GM19240 (cell line): ENCODE measurements at regions not wholly inside any gene's neighbourhood (a gene's known extent, or its start where the extent isn't known, plus 50 kb on each side); places are given as distances from the start of the nearest gene placed in this dataset.

Experiments used
- DNase-seq: peaks from one replicate; pipeline ENCODE4 v3.0.0; 2011; ENCODE audit warnings: low spot score; ENCODE audit not compliant: insufficient read length

- no peak for DNase-seq
Observed at GRCh38 chr9:120016231-120016630, 563.7 kb downstream of the CDK5RAP2 start.

- no peak for DNase-seq
Observed at GRCh38 chr9:120014796-120015195, 565.2 kb downstream of the CDK5RAP2 start.

GRCh38 chr9:120009856-120010255 lies 570.1 kb downstream of the CDK5RAP2 start:
- no peak for DNase-seq

GRCh38 chr9:120001536-120001935 lies 578.4 kb downstream of the CDK5RAP2 start:
- no peak for DNase-seq

- no peak for DNase-seq
Observed at GRCh38 chr9:119998614-119999013, 581.4 kb downstream of the CDK5RAP2 start.

- DNase-seq = no peak
Observed at GRCh38 chr9:119991797-119992196, 588.2 kb downstream of the CDK5RAP2 start.

GRCh38 chr9:119986713-119987112 lies 593.3 kb downstream of the CDK5RAP2 start:
- DNase-seq = no peak

- DNase-seq = no peak
Observed at GRCh38 chr9:119986205-119986604, 593.8 kb downstream of the CDK5RAP2 start.

GRCh38 chr9:119974026-119974425 lies 604.8 kb upstream of the BRINP1 start:
- no peak for DNase-seq

- peak; percentile 57 for DNase-seq
Observed at GRCh38 chr9:119968836-119969707, 599.8 kb upstream of the BRINP1 start.

- DNase-seq = no peak
Observed at GRCh38 chr9:119967867-119968535, 598.8 kb upstream of the BRINP1 start.

- DNase-seq = no peak
Observed at GRCh38 chr9:119963798-119964372, 594.6 kb upstream of the BRINP1 start.

- no peak for DNase-seq
Observed at GRCh38 chr9:119963258-119963797, 594.1 kb upstream of the BRINP1 start.

GRCh38 chr9:119961774-119962424 lies 592.7 kb upstream of the BRINP1 start:
- peak; percentile 9 for DNase-seq

GRCh38 chr9:119959846-119960545 lies 590.8 kb upstream of the BRINP1 start:
- DNase-seq = no peak

- no peak for DNase-seq
Observed at GRCh38 chr9:119956111-119956510, 586.9 kb upstream of the BRINP1 start.

- DNase-seq = no peak
Observed at GRCh38 chr9:119955276-119955675, 586.0 kb upstream of the BRINP1 start.

GRCh38 chr9:119951591-119951990 lies 582.4 kb upstream of the BRINP1 start:
- DNase-seq = no peak

- no peak for DNase-seq
Observed at GRCh38 chr9:119951090-119951489, 581.9 kb upstream of the BRINP1 start.

GRCh38 chr9:119945686-119946085 lies 576.5 kb upstream of the BRINP1 start:
- DNase-seq = no peak

- no peak for DNase-seq
Observed at GRCh38 chr9:119941091-119941490, 571.9 kb upstream of the BRINP1 start.
